GM19463 (cell line): ENCODE measurements at regions not wholly inside any gene's neighbourhood (a gene's known extent, or its start where the extent isn't known, plus 50 kb on each side); places are given as distances from the start of the nearest gene placed in this dataset.
"Not testable (repeated sequence)": the region's sequence is repeated elsewhere in the genome, so short reads cannot be mapped to it uniquely, and the experiment has no call there.

Source experiments
- ATAC-seq: cut with Tn5 transposase; IDR thresholded peaks from one replicate; pipeline ENCODE4 v1.9.1; 2021; ENCODE audit warnings: mild to moderate bottlenecking, moderate library complexity; ENCODE audit not compliant: unreplicated experiment

DNA sequence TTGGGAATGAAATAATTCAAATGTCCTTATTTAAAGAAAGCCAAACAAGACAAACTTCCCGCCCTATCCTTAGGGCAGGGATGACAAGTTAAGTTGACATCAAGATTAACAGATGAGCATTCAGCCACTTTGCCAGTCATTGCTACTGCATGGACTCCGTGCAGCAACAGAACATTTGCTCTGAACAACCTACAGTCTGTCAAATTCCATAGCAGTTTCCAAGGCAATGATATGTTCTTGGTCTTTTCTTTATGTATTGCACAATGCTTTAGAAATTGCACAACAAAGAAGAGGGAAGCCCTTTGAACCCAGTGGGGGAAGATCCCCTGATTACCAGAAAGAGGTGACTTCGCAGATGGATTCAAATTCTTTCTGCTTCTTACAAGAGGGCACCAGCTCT, 269.8 kb downstream of the BCAT1 start:
- no peak for ATAC-seq

DNA sequence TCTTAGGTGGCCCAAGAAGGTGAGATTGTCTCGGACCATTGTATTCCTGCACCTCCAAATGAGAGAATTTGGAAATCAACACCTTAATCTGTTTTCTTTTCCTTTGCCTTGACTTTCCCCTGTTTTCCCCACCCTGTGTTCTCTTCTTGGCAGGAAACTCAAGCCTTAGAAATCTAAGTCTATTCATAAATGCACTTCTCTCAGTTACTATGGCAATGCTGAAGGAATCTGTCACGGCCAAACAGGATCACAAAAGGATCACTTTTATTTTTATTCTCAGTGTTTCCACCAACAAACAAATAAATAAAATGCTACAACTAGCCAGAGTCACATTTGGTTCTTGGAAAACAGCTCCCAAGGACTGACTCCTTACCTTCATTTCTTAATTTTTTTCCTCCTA, 270.5 kb downstream of the BCAT1 start:
- ATAC-seq, result no peak

DNA sequence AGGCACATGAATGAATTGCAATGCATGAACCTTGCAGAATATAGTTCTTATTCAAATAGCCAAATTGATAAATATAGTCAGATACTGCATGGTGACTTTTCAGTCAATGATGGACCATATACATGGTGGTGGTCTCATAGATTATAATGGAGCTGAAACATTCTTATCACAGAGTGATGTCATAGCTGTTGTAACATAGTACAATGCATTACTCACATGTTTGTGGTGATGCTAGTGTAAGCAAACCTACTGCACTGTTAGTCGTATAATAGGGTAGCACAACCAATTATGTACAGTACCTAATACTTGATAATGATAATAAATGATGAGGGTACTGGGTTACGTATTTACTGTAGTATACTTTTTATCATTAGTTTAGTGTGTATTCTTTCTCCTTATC, 280.3 kb downstream of the BCAT1 start:
- no peak for ATAC-seq

DNA sequence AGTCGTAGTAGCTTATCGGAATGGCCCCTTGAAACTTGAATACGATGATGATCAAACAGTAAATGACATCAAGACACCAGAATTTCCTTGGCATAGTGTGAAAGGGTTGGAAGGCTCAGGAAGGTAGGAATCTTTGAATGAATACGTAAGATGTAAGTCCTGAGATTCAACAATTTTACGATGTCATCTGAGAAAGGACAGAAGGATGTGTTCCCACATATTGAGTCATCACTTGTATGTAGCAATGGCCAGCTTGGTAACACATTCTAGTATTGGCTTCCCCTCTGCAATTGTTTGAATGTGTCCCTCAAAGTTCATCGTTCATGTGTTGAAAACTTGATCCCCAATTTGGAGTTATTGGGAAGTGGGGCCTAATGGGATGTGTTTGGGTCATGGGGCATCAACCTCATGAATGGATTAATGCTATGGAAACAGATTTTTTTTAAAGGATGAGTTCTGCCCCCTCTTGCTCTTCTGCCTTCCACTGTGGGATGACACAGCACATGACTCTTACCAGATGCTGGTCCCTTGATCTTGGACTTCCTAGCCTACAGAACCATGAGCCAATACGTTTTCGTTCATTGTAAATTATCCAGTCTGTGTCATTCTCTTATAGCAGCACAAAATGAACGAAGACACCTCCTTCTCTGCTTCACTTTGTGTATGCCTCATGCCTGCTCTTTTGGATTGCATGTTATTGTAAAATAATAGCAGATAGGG, 284.6 kb downstream of the BCAT1 start:
- no peak for ATAC-seq

DNA sequence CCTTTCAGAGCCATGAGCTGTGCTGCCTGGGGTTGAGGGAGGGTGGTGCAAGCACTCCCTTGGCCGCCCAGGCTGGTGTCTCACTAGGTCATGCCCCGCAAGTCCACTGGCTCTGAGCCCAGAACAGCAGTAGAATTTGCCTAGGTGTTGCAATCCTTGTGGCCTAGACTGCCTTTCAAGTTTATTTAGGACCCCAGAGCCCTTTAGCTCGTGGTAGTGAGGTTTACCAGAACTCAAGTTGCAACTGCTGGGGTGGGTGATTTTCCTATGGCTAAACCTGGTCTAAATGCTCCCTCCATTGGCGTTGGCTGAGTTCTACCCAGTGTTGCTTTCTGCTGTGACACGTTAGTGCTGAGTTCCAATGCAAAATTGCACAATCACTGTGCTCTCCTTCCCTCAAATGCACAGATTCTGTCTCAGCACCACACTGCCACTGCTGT, 287.2 kb downstream of the BCAT1 start:
- no peak for ATAC-seq

DNA sequence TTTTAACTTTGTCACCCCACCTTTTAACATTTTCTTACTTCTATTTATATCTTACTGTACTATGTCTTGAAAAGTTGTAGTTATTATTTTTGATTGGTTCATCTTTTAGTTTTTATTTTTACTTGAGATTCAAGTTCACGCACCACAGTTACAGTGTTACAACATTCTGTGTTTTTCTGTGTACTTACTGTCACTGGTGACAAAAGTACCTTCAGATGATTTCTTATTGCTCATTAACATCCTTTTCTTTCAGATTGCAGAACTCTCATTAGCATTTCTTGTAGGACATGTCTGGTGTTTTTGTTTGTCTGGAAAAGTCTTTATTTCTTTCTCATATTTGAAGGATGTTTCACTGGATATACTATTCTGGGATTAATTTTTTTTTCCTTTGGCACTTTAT, 289.9 kb downstream of the BCAT1 start:
- no peak for ATAC-seq

DNA sequence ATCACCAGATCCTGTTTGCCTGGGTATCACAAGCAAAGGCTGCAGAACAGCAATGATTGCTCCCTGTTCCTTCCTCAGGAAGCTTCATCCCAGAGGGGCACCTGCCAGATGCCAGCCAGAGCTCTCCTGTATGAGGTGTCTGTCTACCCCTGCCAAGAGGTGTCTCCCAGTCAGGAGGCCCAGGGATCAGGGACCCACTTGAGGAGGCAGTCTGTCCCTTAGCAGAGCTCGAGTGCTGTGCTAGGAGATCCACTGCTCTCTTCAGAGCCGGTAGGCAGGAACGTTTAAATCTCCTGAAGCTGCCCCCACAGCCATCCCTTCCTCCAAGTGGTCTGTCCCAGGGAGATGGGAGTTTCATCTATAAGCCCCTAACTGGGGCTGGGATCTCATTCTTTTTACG, 294.6 kb downstream of the BCAT1 start:
- ATAC-seq, result not testable (repeated sequence)

DNA sequence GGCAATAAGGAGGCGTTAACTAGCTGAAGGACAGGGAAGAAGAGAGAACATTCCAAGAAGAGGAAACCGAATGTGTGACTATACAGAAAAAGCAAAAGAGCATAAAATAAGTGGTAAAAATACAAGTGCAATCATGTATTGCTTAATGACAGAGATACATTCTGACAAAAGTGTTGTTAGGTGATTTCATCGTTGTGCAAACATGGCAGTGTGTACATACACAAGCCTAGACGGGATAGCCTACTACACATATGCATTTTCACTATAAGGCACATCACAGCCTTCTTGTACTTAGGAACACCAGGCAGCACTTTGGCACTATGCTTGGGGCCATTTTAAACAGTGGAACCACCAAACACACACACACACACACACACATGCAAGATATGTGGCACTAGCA, 299.3 kb downstream of the BCAT1 start:
- no peak for ATAC-seq

DNA sequence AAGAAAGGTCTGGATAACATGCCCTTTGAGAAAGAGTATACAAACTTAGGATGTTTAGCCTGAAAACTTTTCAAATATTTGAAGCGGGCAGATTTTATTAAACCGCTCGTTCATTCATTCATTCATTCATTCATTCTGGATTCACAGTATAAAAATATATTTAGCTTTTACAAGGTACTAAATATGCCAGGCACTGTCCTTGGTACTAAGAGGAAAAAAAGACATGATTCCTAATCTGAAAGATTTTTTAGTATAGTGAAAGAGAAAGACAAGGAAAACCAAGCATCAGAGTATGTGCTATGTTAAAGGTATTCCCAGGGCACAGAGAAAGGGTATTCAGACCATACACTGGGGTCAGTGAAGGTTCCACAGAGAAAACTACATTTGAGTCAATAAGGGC, 299.7 kb downstream of the BCAT1 start:
- ATAC-seq, result no peak

DNA sequence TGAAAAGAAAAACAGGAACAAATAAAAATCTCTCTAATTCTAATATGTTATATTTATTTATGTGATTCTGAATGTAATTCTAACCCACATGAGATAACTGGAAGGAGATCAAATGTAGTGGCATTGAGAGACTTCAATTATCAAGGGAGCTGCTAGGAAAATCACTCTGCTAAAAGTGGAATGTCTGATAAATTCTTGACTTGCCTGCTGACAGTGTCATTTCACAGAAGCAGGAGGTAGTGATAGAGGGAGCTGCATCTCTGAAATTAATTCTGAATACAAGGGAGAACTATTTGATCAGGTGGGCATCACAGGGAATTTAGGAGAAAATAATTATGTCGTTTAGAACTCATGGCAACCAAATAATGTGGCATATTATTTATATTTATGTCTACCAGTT, 303.6 kb downstream of the BCAT1 start:
- ATAC-seq, result no peak

DNA sequence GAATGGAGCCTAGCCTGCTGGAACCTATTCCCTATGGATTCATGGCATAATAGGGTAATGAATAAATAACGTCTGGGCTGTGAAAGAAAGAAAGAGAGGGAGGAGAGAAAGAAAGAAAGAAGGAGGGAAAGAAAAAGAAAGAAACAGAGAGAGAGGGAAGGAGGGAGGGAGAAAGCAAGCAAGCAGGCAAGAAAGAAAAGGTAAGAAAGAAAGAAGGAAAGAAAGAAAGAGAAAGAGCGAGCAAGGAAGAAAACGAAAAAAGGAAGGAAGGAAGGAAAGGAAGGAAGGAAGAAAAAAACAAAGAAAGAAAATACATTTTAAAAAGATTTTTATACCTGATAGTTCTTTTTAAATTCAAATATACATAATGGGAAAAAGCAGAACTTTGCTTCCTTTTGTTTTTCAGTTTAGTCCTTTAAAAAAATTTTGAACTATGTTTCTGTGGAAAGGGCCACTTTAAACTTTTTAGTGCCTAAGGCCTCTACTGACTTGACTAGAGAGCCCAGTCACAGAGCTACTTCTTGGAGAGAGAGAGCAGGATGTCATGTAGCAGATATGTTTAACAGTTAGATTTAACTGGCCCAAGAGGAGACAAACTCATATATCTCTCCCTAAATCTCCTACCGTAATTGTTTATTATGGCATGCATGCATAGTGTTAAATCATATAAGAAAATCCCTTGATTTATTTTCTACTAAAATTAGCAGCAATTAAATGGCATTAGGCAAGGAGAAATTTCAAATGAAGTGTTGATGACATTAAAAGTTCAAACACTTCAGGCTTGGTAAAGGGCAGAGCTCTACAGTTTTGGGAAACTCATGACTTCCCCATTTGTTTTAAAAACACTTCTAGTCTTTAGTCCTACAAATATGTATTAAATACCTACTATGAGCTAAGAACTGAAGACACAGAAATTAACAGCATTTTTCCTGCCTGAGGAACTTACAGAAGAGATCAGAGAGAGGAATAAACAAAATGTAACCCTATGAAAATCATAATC, 305.5 kb downstream of the BCAT1 start:
- no peak for ATAC-seq

DNA sequence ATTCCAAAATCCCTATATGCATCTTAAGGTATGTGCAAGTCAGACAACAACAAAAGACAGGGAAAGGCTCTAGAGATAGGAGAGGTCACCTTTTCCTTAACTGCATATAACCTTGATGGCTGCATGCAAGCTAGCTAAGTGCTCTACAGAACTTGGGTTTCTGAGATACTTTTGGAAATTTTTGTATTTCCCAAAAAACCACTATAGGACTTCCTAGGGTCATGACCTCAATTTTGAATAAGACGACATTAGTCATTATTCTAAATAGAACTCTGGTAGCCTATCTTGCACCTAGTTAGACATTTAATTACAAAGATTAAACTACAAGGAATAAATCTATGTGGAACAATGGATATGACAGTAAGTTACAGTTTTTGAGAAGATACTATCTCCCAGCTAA, 309.3 kb downstream of the BCAT1 start:
- ATAC-seq, result no peak

DNA sequence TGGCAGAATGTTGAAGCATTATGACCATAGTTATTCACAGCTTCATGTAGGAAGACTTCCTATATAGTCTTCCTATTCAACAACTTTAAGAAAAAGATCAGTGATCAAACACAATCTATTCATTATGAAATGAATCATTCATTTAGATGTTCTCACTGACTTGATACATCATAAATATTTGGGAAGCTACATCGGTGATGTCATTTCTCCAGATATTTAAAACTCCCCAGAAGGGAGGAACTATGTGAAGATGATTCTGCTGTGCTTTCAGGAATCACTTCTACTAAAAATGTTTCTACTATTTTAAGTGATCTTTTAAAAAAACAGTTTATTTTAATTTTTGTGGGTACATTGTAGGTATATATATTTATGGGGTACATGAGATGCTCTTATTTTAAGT, 316.4 kb downstream of the BCAT1 start:
- no peak for ATAC-seq

DNA sequence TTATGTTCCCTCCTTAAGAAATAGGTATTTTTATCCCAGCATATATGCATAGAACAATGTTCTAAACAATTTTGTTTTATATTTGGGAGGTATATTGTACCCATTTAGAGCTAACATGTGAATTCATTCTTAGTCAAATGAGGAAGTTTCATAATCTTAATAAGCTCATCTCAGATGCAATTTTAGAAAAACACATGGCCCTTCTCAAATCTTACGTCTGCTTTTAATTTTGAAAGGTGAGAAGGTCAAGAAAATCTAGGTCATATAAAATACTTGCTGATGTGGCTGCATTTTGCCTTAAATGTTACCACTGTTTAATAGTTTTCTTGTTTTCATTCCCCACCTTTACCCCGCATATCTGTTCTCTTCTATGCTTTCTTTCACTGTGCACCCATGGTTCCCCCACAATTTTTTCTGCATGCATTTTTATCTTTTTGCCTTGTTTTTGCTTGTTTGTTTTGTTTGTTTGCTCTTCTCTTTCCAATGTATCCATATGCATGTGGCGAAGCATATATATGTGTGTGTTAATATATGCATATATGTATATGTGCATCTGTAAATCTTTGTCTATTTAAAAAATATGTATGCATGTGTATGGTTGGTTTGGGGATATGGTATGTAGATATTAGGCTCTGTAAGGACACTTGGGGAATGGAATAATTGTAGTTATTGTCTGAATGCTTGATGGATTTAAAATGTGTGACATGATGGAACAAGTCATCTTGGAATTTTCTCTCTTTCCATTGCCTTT, 317.1 kb downstream of the BCAT1 start:
- ATAC-seq, result no peak

DNA sequence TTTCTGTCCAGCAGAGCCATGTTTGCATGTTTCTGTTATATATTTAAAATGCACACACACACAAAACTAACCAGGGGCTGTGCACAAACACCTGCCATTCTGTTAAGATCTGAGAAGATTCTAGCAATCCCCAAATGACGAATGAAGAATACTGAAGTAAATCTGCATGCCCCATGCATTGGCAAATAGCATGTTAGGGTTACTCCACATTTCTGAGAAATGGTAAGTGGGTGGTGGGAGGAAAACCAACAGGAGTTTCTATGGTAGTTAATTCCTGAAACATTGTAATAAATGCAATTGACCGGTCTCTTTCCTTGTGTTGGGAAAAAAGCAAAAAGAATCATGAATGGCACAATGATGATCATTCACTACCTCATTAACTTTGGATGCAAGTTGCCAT, 318.0 kb downstream of the BCAT1 start:
- ATAC-seq, result no peak

DNA sequence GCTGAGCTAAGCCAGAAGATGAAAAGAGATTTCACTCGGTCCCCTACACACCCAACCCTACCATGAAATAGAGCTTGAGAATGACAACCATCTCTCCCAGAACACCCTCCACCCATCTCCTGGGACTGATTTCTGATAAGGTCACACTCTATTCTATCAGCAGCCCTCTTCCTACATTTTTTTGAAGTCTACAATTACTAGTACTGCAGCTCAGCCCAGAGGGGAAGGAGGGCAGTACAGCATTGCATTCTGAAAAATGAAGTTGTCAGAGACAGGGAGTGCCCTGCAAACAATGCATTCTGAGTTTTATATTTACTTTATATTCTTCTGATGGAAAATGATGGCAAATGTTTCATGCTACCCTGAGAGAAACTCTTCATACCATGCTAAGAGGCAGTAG, 318.5 kb downstream of the BCAT1 start:
- no peak for ATAC-seq

DNA sequence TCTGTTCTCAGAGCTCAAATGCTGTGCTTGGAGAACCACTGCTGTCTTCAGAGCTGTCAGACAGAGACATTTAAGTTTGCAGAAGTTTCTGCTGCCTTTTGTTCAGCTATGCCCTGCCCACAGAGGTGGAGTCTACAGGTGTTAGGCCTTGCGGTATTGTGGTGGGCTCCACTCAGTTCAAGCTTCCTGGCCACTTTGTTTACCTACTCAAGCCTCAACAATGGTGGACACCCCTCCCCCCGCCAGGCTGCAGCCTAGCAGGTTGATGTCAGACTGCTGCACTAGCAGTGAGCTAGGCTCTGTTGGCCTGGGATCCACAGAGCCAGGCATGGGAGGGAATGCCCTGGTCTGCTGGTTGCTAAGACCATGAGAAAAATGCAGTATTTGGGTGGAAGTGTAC, 323.8 kb downstream of the BCAT1 start:
- ATAC-seq, result no peak

DNA sequence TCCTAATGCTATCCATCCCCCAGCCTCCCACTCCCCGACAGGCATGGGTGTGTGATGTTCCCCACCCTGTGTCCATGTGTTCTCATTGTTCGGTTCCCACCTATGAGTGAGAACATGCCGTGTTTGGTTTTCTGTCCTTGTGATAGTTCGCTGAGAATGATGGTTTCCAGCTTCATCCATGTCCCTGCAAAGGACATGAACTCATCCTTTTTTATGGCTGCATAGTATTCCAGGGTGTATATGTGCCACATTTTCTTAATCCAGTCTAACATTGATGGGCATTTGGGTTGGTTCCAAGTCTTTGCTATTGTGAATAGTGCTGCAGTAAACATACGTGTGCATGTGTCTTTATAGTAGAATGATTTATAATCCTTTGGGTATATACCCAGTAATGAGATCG, 328.9 kb downstream of the BCAT1 start:
- ATAC-seq, result not testable (repeated sequence)

DNA sequence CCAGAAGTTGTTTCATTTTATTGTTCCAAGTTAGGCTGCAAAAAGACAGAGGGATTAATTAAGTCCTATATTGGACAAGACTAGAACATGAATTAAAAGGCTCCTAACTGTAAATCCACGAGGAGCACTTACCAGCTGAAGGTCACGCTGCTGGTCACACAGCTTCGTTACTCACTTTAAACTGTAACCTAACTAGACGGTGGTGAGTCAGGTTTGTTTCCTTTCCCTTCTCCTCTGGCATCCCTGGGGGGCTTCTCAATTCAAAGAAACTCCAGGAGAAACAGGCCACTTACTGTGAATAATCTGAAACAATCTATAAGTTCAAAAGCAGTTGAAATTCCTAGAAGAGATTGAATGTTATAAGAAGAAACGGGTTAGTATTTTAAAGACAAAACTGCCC, 331.4 kb downstream of the BCAT1 start:
- ATAC-seq, result no peak

DNA sequence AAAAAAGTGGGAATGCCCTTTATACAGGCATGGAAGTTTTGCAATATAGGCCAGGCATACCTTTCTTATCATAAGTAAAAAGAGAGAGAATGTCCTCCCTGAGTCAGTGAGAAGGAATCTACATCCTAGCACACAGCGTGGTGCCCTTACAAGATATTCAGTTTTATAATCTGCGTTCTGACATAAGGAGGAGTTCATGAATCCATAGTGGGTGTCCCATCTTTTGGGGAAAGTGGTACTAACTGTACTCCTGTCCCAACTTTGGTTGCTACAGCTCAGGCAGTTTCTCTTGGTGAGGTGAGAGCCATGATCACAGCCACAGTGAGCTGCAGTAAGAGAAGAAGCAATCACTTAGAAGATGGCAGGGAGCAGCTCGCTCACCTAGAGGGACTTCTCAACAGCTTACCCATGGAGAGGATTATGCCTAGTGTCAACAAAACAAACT, 332.9 kb downstream of the BCAT1 start:
- no peak for ATAC-seq

DNA sequence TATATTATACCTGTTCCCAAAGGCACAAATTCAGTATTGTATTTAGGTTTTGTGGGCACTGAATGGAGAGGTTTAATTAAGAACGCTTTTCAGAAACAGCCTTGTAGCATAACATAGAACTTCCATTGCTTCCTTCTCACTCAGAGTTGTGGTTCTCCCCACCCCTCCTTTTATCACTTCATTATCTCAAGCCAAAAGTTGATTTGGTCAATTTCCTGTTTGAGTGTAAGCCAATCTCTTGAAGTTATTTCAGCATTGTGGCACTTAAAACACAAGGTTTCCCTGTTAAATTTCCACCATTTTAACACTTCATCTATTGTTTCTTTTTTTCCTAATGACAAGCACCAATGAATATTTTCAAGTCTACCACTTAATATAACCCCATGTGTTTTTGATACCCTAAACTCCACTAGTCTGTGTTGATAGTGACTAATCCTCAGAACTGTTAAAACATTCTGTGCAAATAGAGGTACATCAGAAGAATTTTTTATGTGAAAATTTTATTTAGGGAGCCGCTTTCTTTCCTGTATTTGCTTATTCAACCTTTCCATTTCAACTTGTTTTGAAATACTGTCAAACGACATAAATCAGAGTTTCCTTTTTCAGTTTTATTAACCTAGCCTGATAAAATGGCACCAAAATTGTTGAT, 340.1 kb downstream of the BCAT1 start:
- no peak for ATAC-seq
